ENCODE measurements at regions not wholly inside any gene's neighbourhood (a gene's known extent, or its start where the extent isn't known, plus 50 kb on each side); places are given as distances from the start of the nearest gene placed in this dataset.

GRCh38 chr13:72144636-72145035, 277.6 kb upstream of the DACH1 start:
- ATAC-seq (ENCODE audit: low read depth) (peak; percentile 83), DNase-seq (ENCODE audit: low spot score) (no peak)
- H3K9me3 ChIP-seq (ENCODE audit: severe bottlenecking) = no peaks in the 10 kb centered on the region
- H3K4me1 ChIP-seq (ENCODE audit: insufficient read depth, poor library complexity, severe bottlenecking) = peaks cover 20% of the 10 kb centered on the region
- H3K27ac ChIP-seq (ENCODE audit: poor library complexity, severe bottlenecking) = peak overlapping the region; percentile 42
- H3K4me3 ChIP-seq (ENCODE audit: severe bottlenecking) = no peak overlapping the region
- TF ChIP-seq, protein P1, sequence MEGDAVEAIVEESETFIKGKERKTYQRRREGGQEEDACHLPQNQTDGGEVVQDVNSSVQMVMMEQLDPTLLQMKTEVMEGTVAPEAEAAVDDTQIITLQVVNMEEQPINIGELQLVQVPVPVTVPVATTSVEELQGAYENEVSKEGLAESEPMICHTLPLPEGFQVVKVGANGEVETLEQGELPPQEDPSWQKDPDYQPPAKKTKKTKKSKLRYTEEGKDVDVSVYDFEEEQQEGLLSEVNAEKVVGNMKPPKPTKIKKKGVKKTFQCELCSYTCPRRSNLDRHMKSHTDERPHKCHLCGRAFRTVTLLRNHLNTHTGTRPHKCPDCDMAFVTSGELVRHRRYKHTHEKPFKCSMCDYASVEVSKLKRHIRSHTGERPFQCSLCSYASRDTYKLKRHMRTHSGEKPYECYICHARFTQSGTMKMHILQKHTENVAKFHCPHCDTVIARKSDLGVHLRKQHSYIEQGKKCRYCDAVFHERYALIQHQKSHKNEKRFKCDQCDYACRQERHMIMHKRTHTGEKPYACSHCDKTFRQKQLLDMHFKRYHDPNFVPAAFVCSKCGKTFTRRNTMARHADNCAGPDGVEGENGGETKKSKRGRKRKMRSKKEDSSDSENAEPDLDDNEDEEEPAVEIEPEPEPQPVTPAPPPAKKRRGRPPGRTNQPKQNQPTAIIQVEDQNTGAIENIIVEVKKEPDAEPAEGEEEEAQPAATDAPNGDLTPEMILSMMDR (IDR thresholded peaks at IDR 0.05; ENCODE audit: poor library complexity, severe bottlenecking) = no peak
- no peaks in the 10 kb centered on the region for H3K27me3 ChIP-seq (ENCODE audit: insufficient read depth, poor library complexity, severe bottlenecking)
- no peaks in the 10 kb centered on the region for H3K36me3 ChIP-seq (ENCODE audit: low read depth)

- Histone ChIP-seq H3K27ac (ENCODE audit: poor library complexity, severe bottlenecking) (peak overlapping the region; percentile 52), H3K9me3 (ENCODE audit: severe bottlenecking) (no peaks in the 10 kb centered on the region), H3K27me3 (ENCODE audit: insufficient read depth, poor library complexity, severe bottlenecking) (no peaks in the 10 kb centered on the region), H3K4me1 (ENCODE audit: insufficient read depth, poor library complexity, severe bottlenecking) (peaks cover 20% of the 10 kb centered on the region), H3K36me3 (ENCODE audit: low read depth) (no peaks in the 10 kb centered on the region), H3K4me3 (ENCODE audit: severe bottlenecking) (no peak overlapping the region)
- TF ChIP-seq, protein P1 (IDR thresholded peaks at IDR 0.05; ENCODE audit: poor library complexity, severe bottlenecking) = no peak
- DNase-seq (ENCODE audit: low spot score) = no peak
- peak; percentile 66 for ATAC-seq (ENCODE audit: low read depth)
Measured at GRCh38 chr13:72141855-72142519, 275.0 kb upstream of the DACH1 start.

GRCh38 chr13:72139192-72139591, 272.2 kb upstream of the DACH1 start:
- Histone ChIP-seq H3K36me3 (ENCODE audit: low read depth) (no peaks in the 10 kb centered on the region), H3K27ac (ENCODE audit: poor library complexity, severe bottlenecking) (no peak overlapping the region), H3K4me1 (ENCODE audit: insufficient read depth, poor library complexity, severe bottlenecking) (peaks cover 13% of the 10 kb centered on the region), H3K4me3 (ENCODE audit: severe bottlenecking) (no peak overlapping the region), H3K27me3 (ENCODE audit: insufficient read depth, poor library complexity, severe bottlenecking) (no peaks in the 10 kb centered on the region), H3K9me3 (ENCODE audit: severe bottlenecking) (no peaks in the 10 kb centered on the region)
- no peak for DNase-seq (ENCODE audit: low spot score)
- TF ChIP-seq, protein P1 (IDR thresholded peaks at IDR 0.05; ENCODE audit: poor library complexity, severe bottlenecking) = no peak
- no peak for ATAC-seq (ENCODE audit: low read depth)

DNA sequence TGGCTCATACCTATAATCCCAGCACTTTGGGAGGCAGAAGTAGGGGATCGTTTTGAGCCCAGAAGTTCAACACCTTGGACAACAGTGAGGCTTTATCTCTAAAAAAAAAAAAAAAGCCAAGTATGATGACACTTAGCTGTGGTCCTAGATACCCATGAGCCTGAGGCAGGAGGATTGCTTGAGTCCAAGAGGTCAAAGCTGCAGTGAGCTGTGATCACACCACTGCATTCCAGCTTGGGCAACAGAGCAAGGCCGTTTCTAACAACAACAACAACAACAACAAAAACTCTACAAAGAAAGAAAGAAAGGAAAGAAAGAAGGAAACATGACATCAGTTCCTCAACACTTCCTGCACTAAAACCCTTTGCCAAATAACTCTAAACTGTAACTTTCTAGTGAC, 265.1 kb upstream of the DACH1 start:
- ATAC-seq (ENCODE audit: low read depth) (no peak), DNase-seq (ENCODE audit: low spot score) (no peak)
- no peak overlapping the region for H3K4me3 ChIP-seq (ENCODE audit: severe bottlenecking)
- H3K9me3 ChIP-seq (ENCODE audit: severe bottlenecking) = no peaks in the 10 kb centered on the region
- no peak overlapping the region for H3K27ac ChIP-seq (ENCODE audit: poor library complexity, severe bottlenecking)
- H3K27me3 ChIP-seq (ENCODE audit: insufficient read depth, poor library complexity, severe bottlenecking) = no peaks in the 10 kb centered on the region
- H3K4me1 ChIP-seq (ENCODE audit: insufficient read depth, poor library complexity, severe bottlenecking) = peaks cover under 1% of the 10 kb centered on the region
- TF ChIP-seq, protein P1 (IDR thresholded peaks at IDR 0.05; ENCODE audit: poor library complexity, severe bottlenecking) = no peak
- no peaks in the 10 kb centered on the region for H3K36me3 ChIP-seq (ENCODE audit: low read depth)

GRCh38 chr13:72129117-72129516, 262.1 kb upstream of the DACH1 start:
- H3K27ac ChIP-seq (ENCODE audit: poor library complexity, severe bottlenecking) = no peak overlapping the region
- ATAC-seq (ENCODE audit: low read depth) (no peak), DNase-seq (ENCODE audit: low spot score) (no peak)
- no peaks in the 10 kb centered on the region for H3K36me3 ChIP-seq (ENCODE audit: low read depth)
- peaks cover 14% of the 10 kb centered on the region for H3K4me1 ChIP-seq (ENCODE audit: insufficient read depth, poor library complexity, severe bottlenecking)
- no peaks in the 10 kb centered on the region for H3K27me3 ChIP-seq (ENCODE audit: insufficient read depth, poor library complexity, severe bottlenecking)
- H3K9me3 ChIP-seq (ENCODE audit: severe bottlenecking) = no peaks in the 10 kb centered on the region
- TF ChIP-seq, protein P1 (IDR thresholded peaks at IDR 0.05; ENCODE audit: poor library complexity, severe bottlenecking) = no peak
- H3K4me3 ChIP-seq (ENCODE audit: severe bottlenecking) = no peak overlapping the region
